Lung (tissue), 11 donors: ENCODE measurements at regions not wholly inside any gene's neighbourhood (a gene's known extent, or its start where the extent isn't known, plus 50 kb on each side); places are given as distances from the start of the nearest gene placed in this dataset.

Source experiments
- ATAC-seq: fragments of 200-7000 bp; cut with Tn5 transposase; one replicate; pipeline ENCODE4 v1.9.1; 2020; ENCODE audit warnings: moderate number of reproducible peaks; ENCODE audit not compliant: insufficient read depth, low FRiP score
- DNase-seq, 3 donors: peaks; one replicate each; pipeline ENCODE4 v3.0.0-alpha.2; 2013 to 2017
- H3K27ac ChIP-seq, 2 donors: one replicate each; pipeline ENCODE4 v1.5.1; 2013; ENCODE audit warnings: mild to moderate bottlenecking in 2 of 2, moderate library complexity in 2 of 2, control low read depth in 1 of 2, inconsistent platforms in 1 of 2, low read depth in 1 of 2, low read length in 1 of 2
- H3K27me3 ChIP-seq, 3 donors: one replicate each; pipeline ENCODE4 v1.5.1; 2013; ENCODE audit warnings: low read length in 2 of 3; ENCODE audit not compliant: control insufficient read depth in 3 of 3, insufficient read depth in 3 of 3
- H3K36me3 ChIP-seq, 4 donors: one replicate each; pipeline ENCODE4 v1.5.1; 2013; ENCODE audit warnings: low read length in 4 of 4, mild to moderate bottlenecking in 1 of 4, moderate library complexity in 1 of 4; ENCODE audit not compliant: control insufficient read depth in 4 of 4, insufficient read depth in 4 of 4
- H3K4me1 ChIP-seq, 5 donors: one replicate each; pipeline ENCODE4 v1.5.1; 2013; ENCODE audit warnings: low read length in 5 of 5, mild to moderate bottlenecking in 2 of 5, moderate library complexity in 1 of 5; ENCODE audit not compliant: control insufficient read depth in 5 of 5, insufficient read depth in 5 of 5
- H3K4me3 ChIP-seq: one replicate; pipeline ENCODE4 v1.5.1; 2013; ENCODE audit warnings: mild to moderate bottlenecking, control low read depth, moderate library complexity
- H3K9ac ChIP-seq, 2 donors: one replicate each; pipeline ENCODE4 v1.5.1; 2013; ENCODE audit warnings: low read length in 2 of 2, control low read depth in 1 of 2; ENCODE audit not compliant: insufficient read depth in 1 of 2
- H3K9me3 ChIP-seq, 4 donors: one replicate each; pipeline ENCODE4 v1.5.1; 2013; ENCODE audit warnings: low read length in 3 of 4, mild to moderate bottlenecking in 1 of 4, moderate library complexity in 1 of 4; ENCODE audit not compliant: control insufficient read depth in 4 of 4, insufficient read depth in 3 of 4
- WGBS, 2 donors: extraction: QIAGEN DNeasy Blood & Tissue Kit; methylation state at CpG; one replicate each; pipeline ENCODE4 v1.1.7; 2013; 5-methylcytosine and 5-hydroxymethylcytosine counted together
- TF ChIP-seq, protein P1 (sequence below): IDR thresholded peaks from 2 replicates; pipeline ENCODE4 v1.5.1; 2012; ENCODE audit warnings: mild to moderate bottlenecking; ENCODE audit errors: control extremely low read depth, extremely low read depth
- donor health status: control.
- donor health status: control.
- donor health status: Bipolar disorder and iron deficiency.
- donor health status: healthy.
- donor health status: DM: yes; HTN: yes; CAD: no.

GRCh38 chr4:34221986-34222385 is 2022.3 kb downstream of the ARAP2 start:
- whole genome bisulfite sequencing, 2 donors, result 76 to 83% methylated on average over 1 of the region's 1 CpG
- DNase-seq (no peak), ATAC-seq (no peak)
- Histone ChIP-seq H3K9ac (no peak overlapping the region), H3K27ac (no peak overlapping the region), H3K4me1 (no peaks in the 10 kb centered on the region), H3K9me3 (peaks cover 0 to 3% (median 0%) of the 10 kb centered on the region in 4 donors), H3K36me3 (no peaks in the 10 kb centered on the region), H3K27me3 (no peaks in the 10 kb centered on the region), H3K4me3 (no peak overlapping the region)
- TF ChIP-seq, protein P1, sequence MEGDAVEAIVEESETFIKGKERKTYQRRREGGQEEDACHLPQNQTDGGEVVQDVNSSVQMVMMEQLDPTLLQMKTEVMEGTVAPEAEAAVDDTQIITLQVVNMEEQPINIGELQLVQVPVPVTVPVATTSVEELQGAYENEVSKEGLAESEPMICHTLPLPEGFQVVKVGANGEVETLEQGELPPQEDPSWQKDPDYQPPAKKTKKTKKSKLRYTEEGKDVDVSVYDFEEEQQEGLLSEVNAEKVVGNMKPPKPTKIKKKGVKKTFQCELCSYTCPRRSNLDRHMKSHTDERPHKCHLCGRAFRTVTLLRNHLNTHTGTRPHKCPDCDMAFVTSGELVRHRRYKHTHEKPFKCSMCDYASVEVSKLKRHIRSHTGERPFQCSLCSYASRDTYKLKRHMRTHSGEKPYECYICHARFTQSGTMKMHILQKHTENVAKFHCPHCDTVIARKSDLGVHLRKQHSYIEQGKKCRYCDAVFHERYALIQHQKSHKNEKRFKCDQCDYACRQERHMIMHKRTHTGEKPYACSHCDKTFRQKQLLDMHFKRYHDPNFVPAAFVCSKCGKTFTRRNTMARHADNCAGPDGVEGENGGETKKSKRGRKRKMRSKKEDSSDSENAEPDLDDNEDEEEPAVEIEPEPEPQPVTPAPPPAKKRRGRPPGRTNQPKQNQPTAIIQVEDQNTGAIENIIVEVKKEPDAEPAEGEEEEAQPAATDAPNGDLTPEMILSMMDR, result no peak

- H3K4me3 ChIP-seq, result no peak overlapping the region
- peaks cover 0 to 6% (median 0%) of the 10 kb centered on the region in 4 donors for H3K9me3 ChIP-seq
- TF ChIP-seq, protein P1, result no peak
- H3K36me3 ChIP-seq, result no peaks in the 10 kb centered on the region
- DNase-seq, result no peak
- H3K27ac ChIP-seq, result no peak overlapping the region
- 92 to 95% methylated on average over 1 of the region's 1 CpG for WGBS, 2 donors
- ATAC-seq, result no peak
- H3K27me3 ChIP-seq, result no peaks in the 10 kb centered on the region
- no peaks in the 10 kb centered on the region for H3K4me1 ChIP-seq
- H3K9ac ChIP-seq, result no peak overlapping the region
Measured at GRCh38 chr4:34236118-34236517, 2008.2 kb downstream of the ARAP2 start.

- Histone ChIP-seq H3K27ac (no peak overlapping the region), H3K36me3 (no peaks in the 10 kb centered on the region), H3K4me1 (no peaks in the 10 kb centered on the region), H3K27me3 (no peaks in the 10 kb centered on the region), H3K4me3 (no peak overlapping the region), H3K9ac (no peak overlapping the region), H3K9me3 (no peaks in the 10 kb centered on the region)
- TF ChIP-seq, protein P1, result no peak
- WGBS, 2 donors, result 76 to 80% methylated on average over 2 of the region's 2 CpGs
- no peak for ATAC-seq
- DNase-seq, result no peak
Measured at GRCh38 chr4:34245276-34245675, 1999.0 kb downstream of the ARAP2 start.

GRCh38 chr4:34250562-34250961 is 1993.8 kb downstream of the ARAP2 start:
- Histone ChIP-seq H3K4me3 (no peak overlapping the region), H3K27ac (no peak overlapping the region), H3K9ac (no peak overlapping the region), H3K4me1 (no peaks in the 10 kb centered on the region), H3K27me3 (no peaks in the 10 kb centered on the region), H3K9me3 (no peaks in the 10 kb centered on the region), H3K36me3 (no peaks in the 10 kb centered on the region)
- no peak for ATAC-seq
- TF ChIP-seq, protein P1, result no peak
- no peak for DNase-seq
- WGBS, 2 donors, result 89 to 90% methylated on average over 1 of the region's 1 CpG
